ENCODE measurements at regions not wholly inside any gene's neighbourhood (a gene's known extent, or its start where the extent isn't known, plus 50 kb on each side); places are given as distances from the start of the nearest gene placed in this dataset.

- Histone ChIP-seq H3K27ac (no peak overlapping the region), H3K9me3 (no peaks in the 10 kb centered on the region), H3K4me1 (no peaks in the 10 kb centered on the region), H3K4me3 (no peak overlapping the region), H3K36me3 (no peaks in the 10 kb centered on the region), H3K27me3 (no peaks in the 10 kb centered on the region)
- no peak for TF ChIP-seq POLR2AphosphoS5 (IDR thresholded peaks at IDR 0.05)
- TF ChIP-seq EP300 (IDR thresholded peaks at IDR 0.05): no peak
- TF ChIP-seq, protein P1, sequence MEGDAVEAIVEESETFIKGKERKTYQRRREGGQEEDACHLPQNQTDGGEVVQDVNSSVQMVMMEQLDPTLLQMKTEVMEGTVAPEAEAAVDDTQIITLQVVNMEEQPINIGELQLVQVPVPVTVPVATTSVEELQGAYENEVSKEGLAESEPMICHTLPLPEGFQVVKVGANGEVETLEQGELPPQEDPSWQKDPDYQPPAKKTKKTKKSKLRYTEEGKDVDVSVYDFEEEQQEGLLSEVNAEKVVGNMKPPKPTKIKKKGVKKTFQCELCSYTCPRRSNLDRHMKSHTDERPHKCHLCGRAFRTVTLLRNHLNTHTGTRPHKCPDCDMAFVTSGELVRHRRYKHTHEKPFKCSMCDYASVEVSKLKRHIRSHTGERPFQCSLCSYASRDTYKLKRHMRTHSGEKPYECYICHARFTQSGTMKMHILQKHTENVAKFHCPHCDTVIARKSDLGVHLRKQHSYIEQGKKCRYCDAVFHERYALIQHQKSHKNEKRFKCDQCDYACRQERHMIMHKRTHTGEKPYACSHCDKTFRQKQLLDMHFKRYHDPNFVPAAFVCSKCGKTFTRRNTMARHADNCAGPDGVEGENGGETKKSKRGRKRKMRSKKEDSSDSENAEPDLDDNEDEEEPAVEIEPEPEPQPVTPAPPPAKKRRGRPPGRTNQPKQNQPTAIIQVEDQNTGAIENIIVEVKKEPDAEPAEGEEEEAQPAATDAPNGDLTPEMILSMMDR (IDR thresholded peaks at IDR 0.05): no peak
- TF ChIP-seq POLR2A (IDR thresholded peaks at IDR 0.05): no peak
- DNase-seq (ENCODE audit: low spot score in 2 of 2): no peak
- WGBS: 60% methylated on average over 2 of the region's 2 CpGs
These were observed 103.2 kb downstream of the SST start for GRCh38 chr3:187567021-187567420.

DNA sequence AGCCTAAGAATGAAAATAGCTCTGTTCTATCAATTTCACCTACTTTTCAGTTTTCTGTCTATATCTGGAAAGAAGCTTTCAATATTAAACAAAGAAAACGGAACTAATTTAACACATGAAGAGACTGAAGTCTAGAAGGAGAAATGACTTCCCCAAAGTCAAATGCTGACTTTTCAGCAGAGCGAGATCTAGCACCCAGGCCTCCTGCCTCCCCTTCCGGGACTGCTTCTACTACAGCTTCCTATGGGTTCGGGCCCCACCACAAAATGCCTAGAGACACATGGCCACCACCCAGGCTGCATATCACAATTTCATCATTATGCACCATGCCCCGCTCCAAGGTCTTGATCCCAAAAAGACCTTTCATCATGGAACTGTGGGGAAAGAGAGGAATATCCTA is 104.5 kb downstream of the SST start:
- no peaks in the 10 kb centered on the region for H3K36me3 ChIP-seq
- no peak overlapping the region for H3K27ac ChIP-seq
- TF ChIP-seq POLR2A (IDR thresholded peaks at IDR 0.05): no peak
- TF ChIP-seq POLR2AphosphoS5 (IDR thresholded peaks at IDR 0.05): no peak
- H3K4me3 ChIP-seq: no peak overlapping the region
- H3K4me1 ChIP-seq: no peaks in the 10 kb centered on the region
- no peaks in the 10 kb centered on the region for H3K9me3 ChIP-seq
- 97% methylated on average over 5 of the region's 5 CpGs for WGBS
- no peak for DNase-seq (ENCODE audit: low spot score in 2 of 2)
- H3K27me3 ChIP-seq: no peaks in the 10 kb centered on the region

GRCh38 chr3:187558990-187559389 is 111.2 kb downstream of the SST start:
- TF ChIP-seq, protein P1 (IDR thresholded peaks at IDR 0.05): no peak
- TF ChIP-seq POLR2AphosphoS5 (IDR thresholded peaks at IDR 0.05): no peak
- TF ChIP-seq POLR2A (IDR thresholded peaks at IDR 0.05): no peak
- TF ChIP-seq EP300 (IDR thresholded peaks at IDR 0.05): no peak
- H3K36me3 ChIP-seq: no peaks in the 10 kb centered on the region
- 68% methylated on average over 2 of the region's 2 CpGs for WGBS
- H3K27me3 ChIP-seq: no peaks in the 10 kb centered on the region
- no peak for DNase-seq (ENCODE audit: low spot score in 2 of 2)
- H3K27ac ChIP-seq: no peak overlapping the region
- H3K9me3 ChIP-seq: no peaks in the 10 kb centered on the region
- no peaks in the 10 kb centered on the region for H3K4me1 ChIP-seq
- H3K4me3 ChIP-seq: no peak overlapping the region

GRCh38 chr3:187551416-187551815 is 118.8 kb downstream of the SST start:
- peaks cover 7% of the 10 kb centered on the region for H3K27me3 ChIP-seq
- H3K27ac ChIP-seq: no peak overlapping the region
- no peaks in the 10 kb centered on the region for H3K4me1 ChIP-seq
- DNase-seq (ENCODE audit: low spot score in 2 of 2): no peak
- no peaks in the 10 kb centered on the region for H3K36me3 ChIP-seq
- no peaks in the 10 kb centered on the region for H3K9me3 ChIP-seq
- no peak overlapping the region for H3K4me3 ChIP-seq
- TF ChIP-seq EP300 (IDR thresholded peaks at IDR 0.05) (no peak), POLR2AphosphoS5 (IDR thresholded peaks at IDR 0.05) (no peak), POLR2A (IDR thresholded peaks at IDR 0.05) (no peak)
- TF ChIP-seq, protein P1 (IDR thresholded peaks at IDR 0.05): no peak

- no peaks in the 10 kb centered on the region for H3K4me1 ChIP-seq
- 100% methylated on average over 1 of the region's 1 CpG for WGBS
- DNase-seq (ENCODE audit: low spot score in 2 of 2): no peak
- H3K9me3 ChIP-seq: no peaks in the 10 kb centered on the region
- TF ChIP-seq POLR2AphosphoS5 (IDR thresholded peaks at IDR 0.05) (no peak), EP300 (IDR thresholded peaks at IDR 0.05) (no peak), POLR2A (IDR thresholded peaks at IDR 0.05) (no peak)
- TF ChIP-seq, protein P1 (IDR thresholded peaks at IDR 0.05): no peak
- no peak overlapping the region for H3K27ac ChIP-seq
- H3K36me3 ChIP-seq: no peaks in the 10 kb centered on the region
- H3K4me3 ChIP-seq: no peak overlapping the region
- peaks cover 7% of the 10 kb centered on the region for H3K27me3 ChIP-seq
These were observed 119.7 kb downstream of the SST start for GRCh38 chr3:187550446-187550845.

- WGBS: 93% methylated on average over 5 of the region's 5 CpGs
- Histone ChIP-seq H3K4me1 (no peaks in the 10 kb centered on the region), H3K27ac (no peak overlapping the region), H3K4me3 (no peak overlapping the region), H3K9me3 (no peaks in the 10 kb centered on the region), H3K27me3 (peaks cover 7% of the 10 kb centered on the region), H3K36me3 (no peaks in the 10 kb centered on the region)
- no peak for DNase-seq (ENCODE audit: low spot score in 2 of 2)
- TF ChIP-seq, protein P1 (IDR thresholded peaks at IDR 0.05): no peak
These were observed 124.8 kb downstream of the SST start for GRCh38 chr3:187545366-187545765.

Measured in suprapubic skin (tissue), 4 donors.